HG02981 (cell line): ENCODE measurements at regions not wholly inside any gene's neighbourhood (a gene's known extent, or its start where the extent isn't known, plus 50 kb on each side); places are given as distances from the start of the nearest gene placed in this dataset.

Source experiments
- ATAC-seq: cut with Tn5 transposase; IDR thresholded peaks from one replicate; pipeline ENCODE4 v1.9.1; 2021; ENCODE audit warnings: mild to moderate bottlenecking, moderate library complexity; ENCODE audit not compliant: unreplicated experiment

DNA sequence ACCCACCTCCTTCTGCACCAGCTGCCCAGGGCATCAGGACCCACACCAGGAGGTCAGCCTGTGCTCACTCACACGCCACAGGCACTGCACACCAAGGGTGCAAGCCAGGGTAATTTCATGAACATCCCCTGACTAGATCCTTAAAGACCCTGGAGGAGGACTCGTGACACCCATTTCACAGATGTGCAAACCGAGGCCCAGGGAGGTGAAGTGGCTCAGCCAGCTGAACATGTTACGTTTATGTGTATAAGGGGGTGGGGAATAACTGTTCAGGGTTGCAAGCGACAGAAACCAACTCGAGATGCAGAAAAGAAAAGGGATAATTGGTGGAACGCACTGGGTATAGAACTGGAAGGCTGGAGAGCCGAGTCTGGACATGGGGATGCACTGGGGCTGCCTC is 138.1 kb upstream of the FOXF1 start:
- ATAC-seq = no peak

DNA sequence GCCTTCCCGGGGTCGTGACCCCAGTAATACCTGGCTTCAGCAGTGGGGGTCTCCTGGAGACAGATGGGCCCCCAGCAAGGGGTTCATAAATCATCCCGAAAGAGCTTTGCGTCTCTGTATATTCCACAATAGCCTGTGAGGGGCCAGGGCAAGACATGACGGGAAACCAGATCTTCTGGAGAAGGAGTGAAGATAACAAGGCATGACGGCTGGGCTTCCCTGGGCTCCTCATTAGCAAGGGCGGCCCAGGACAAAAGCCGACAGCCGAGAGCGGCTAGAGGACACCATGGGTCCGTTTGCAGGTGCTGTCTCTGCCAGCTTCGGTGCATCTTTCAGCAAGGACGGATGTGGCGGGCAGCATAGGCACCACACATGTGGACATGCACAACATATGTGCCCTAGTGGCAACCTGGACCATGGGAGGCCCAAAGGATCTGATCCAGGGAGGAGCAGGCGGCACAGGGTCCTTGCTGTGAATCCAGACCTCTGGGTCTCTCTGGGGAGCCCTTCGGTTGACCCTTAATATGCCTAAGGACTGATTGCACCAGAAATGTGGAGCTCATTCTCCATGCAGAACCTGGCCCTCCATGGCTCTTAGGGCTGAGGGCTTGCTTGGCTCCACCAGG is 136.9 kb upstream of the FOXF1 start:
- no peak for ATAC-seq

DNA sequence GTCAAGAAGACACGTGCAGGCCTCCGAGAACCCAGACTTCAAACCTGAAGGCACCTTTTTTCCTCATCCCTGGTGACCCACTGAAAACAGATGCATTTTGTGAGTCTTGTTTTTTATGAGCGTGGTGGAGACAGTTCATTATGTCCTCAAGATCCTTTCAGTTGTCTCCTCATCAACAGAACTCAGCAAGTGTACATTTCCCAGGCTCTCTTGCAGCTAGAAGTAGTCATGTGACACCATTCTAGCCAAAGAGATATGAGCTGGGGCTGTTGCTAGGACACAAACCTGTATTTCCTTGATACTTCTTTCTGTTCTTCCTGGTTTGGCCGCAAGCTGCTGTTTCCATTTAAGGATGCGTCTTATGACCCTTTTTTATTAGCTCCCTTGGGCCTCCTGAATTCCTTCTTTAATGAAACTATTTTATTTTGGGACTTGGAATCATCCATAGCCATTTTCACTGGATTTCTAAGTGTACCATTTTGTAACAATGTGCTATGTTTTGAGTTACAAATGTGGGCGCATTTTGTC is 135.7 kb upstream of the FOXF1 start:
- ATAC-seq = no peak

DNA sequence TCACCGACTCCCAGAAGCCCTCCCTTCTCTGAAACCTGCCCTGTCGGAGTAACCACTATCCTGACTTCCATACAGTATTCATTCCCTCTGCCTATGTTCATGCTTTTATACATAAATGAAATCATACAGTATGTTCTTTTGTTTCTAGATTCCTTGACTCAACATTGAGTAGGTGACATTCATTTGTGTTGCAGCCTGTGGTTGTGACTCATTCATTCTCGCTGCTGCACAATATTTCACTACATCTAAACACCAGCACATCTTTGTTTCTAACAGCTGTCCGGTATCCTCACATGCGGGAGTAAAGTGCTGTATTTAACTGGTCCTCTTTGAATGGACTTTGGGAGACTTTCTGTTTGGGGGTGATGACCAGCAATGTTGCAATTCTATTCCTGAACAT is 135.0 kb upstream of the FOXF1 start:
- ATAC-seq = no peak

DNA sequence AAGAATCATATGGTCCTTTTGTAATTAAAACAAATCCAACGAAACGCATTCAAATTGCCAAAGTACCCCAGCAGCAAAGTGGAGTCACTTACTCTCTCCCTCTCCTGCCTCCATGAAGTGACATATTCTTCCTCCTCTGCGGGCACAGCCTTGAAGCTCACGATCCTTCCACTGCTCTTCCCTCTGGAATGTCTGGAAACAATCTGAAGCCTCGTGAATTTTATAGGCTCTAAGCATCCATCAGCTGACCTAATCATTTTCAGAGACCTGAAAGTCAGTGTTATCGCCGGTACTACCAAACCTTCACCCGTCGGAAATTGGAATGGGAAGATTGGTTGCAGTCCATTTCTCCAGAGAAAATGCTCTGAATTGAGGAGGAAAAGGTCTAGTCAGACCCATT is 134.5 kb upstream of the FOXF1 start:
- ATAC-seq = no peak

DNA sequence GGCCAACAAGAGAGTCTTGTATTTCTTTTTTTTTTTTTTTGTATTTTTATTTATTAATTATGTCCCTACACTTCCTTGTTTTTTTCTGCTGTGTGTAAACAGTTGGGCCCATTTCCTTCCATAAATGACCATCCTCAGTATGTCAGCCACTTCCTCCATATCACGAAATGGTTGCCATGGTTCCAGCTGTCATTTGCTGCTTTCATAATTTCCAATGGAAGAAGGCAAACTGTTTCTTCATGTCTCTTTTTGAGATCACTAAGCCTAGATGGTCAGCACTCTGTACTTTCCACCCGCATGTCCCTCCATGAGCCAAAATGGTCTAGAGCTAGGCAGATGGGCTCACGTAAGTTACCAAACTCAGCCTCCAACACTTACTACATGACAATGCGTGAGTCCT is 133.5 kb upstream of the FOXF1 start:
- no peak for ATAC-seq

DNA sequence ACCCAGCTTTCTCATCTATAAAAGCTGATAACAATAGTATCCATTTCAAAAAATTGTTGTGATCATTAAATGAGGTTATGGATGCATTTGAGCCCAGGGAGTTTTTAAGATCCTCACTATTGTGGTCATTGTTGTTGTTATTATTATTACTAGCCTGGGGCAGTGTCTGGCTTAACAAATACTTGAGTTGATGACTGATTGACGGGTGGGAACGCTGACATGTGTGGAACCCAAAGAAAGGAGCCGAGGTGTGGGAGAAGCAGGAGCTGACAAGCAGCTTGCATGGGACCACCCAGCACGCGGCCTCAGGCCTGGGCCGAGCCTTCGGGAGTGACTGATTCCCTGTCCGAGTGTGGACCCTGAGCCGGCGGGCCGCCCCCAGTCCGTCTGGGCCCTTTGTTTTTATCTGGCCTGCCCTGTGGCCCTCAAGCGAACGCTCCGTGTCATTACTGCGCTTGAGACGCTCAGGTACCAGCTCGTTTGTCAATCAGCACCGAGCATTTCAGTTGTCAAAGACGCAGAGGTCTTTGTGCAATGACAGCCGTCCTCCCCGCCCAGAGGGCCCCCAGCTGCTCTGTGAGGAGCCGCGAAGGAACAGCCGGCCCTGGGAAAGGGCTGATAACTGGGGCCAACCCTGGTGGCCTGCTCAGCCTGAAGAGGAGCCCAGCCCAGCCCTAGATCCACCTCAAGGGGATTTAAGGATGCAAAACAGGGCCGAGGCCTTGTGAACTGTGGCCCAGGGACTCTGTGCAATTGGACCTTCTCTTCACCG is 132.9 kb upstream of the FOXF1 start:
- no peak for ATAC-seq

DNA sequence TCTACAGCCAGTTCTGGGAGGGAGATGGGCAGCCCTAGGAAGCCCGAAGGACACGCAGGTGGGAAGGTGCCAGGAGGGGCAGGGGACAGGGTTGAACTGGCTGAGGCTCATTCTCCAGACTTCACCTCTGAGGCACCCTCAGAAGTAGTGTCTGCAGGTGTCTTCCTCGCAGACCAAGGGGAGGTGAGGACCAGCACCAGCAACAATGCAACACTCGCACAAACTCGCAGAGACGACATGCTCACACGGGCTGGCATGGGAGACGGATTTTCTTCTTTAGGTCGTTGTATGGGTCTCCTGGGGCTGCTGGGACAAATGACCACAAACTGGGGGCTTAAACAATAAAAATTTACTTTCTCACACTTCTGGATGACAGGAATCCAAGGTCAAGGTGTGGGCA is 132.2 kb upstream of the FOXF1 start:
- no peak for ATAC-seq

DNA sequence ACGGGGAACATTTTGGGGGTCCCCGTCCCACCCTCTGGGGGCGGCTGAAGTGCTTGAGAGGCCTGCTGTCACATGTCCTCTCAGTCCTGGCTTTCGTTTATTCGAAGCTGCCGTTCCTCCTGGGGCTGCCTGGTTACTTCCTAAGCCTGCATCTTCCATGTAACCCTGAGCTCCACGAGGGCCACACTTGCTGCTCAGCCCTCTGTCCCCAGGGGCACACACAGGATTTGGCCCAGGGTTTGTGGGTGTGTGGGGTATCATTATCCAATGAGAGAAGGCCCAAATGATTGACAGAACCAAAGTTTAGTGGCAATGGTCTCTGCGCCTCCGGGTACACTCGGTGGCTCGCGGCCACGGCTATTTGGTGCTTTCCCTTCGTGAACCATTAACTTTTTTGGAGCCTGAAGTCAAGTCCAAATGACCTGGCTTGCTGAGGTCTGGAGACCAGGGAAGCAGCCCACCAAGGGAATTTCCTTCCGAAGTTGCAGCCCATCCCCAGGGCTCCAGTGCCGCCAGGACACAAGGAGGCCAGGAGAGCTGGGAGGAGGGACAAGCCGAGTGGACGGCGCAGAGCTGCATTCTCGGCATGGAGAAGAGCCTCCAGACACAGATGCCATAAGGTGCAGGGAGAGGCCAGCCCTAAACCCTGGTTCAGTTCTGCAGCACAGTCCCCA is 131.4 kb upstream of the FOXF1 start:
- no peak for ATAC-seq

DNA sequence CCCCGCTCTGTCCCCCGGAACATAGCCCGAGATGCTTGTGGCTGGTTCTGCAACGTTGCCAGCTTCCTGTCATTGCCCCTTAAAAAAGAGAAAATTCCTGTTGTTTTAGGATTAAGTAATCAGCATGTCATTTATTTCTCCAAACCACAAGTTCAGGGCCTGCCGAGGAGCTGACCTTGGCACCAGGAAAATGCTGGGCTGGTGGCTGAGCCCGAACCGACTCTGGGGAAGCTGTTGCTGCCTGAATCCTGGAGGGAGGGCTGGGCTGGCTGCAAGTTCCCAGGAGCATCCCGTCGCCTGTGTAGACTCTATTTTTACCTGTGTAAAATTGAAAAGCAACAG is 130.9 kb upstream of the FOXF1 start:
- ATAC-seq = no peak

DNA sequence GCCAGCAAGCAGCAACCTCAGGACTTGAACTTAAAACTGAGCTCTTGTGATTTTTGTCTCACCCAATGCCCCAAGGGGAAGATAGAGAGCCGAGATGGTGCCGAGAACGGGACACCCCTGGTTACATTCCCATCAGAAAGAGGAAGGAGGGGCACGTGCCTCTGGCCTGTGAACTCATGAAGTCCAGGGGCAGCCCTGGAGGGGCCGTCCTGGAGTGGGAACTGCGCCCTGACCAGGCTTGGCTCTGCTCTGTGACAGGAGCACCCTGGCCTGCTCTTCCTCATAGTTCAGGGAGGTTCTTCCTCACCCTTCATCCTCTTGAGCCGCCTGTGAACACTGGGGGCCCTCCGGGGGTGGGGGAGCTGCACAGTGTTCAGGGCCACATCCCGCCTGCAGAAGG is 130.3 kb upstream of the FOXF1 start:
- no peak for ATAC-seq

DNA sequence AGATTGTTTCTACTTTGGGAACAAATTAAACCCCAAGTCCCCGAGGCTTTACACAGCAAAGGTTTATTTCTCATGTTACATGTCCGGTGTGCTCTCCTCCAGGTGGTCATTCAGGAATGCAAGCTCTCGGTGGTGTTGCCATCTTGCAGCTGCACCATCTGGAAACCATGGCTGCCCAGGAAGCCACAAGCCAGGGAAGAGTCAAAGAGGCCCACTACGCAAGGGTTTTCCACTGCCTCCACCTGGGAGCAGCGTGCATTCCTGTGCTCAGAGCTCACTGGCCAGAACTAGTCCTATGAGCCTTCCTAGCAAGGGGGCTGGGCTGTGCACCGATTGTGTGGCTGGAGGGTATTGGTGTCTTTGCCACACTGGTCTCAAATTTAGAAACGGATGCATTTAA is 128.8 kb upstream of the FOXF1 start:
- no peak for ATAC-seq

DNA sequence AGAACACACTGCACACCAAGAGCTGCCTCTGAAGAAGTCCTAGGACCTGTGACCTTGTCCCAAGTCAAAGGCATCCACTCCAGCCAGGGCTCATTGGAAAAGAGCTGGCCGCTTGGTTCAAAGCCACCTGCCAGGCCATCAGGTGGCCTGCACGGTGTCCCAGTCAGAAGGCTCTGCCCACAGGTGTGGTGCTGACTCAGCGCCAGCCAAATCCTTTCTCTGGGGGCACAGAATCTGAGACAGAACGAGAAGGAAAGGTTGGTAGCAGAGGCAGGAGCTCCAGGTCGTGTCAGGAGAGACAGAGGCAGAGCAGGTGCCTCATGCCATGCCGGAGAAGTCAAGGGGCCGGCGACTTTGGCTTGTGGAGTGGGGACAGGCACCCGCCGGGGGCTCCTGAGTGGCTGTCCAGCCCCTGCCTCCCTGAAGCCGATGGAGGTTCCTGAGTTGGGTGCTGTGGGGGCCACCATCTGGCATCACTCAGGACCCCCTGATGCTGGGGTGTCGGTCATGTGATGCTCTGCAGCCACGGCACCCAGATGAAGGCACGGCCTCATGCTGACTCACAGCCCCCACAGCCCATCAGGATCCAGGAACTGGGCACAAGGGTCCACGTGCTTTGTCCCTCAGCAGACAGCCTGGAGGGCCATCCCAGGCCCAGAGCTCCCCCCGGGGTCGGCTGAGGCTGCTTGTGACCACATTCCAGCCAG is 128.1 kb upstream of the FOXF1 start:
- no peak for ATAC-seq

DNA sequence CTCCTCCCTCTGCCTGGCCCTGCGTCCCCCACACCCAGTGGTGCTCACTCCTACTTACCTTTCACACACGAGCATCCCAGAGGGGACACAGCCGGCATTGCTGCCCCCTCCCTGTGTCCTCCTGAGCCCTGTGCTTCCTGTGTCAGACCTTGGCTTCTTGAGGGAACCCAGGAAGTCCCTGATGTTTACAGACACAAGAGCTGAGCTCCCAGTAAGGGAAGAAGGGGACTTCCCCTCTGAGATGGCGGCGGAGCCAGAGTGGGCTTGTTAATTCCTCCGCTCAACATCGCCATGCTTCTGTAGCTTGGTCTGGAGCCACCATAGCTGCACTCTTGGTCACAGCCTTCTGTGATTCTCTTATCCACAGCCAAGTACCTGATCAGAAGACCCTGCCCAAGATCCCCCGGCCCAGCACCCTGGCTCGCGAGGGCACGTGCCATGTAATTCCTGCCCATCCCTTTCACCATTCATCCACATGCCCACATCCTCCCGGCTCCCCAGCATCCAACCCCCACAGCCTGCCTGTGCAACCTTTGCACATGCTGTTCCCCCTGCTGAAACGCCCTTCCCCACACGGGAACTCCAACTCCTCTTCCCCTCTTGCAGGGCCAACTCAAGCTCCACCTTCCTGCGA is 127.4 kb upstream of the FOXF1 start:
- no peak for ATAC-seq

DNA sequence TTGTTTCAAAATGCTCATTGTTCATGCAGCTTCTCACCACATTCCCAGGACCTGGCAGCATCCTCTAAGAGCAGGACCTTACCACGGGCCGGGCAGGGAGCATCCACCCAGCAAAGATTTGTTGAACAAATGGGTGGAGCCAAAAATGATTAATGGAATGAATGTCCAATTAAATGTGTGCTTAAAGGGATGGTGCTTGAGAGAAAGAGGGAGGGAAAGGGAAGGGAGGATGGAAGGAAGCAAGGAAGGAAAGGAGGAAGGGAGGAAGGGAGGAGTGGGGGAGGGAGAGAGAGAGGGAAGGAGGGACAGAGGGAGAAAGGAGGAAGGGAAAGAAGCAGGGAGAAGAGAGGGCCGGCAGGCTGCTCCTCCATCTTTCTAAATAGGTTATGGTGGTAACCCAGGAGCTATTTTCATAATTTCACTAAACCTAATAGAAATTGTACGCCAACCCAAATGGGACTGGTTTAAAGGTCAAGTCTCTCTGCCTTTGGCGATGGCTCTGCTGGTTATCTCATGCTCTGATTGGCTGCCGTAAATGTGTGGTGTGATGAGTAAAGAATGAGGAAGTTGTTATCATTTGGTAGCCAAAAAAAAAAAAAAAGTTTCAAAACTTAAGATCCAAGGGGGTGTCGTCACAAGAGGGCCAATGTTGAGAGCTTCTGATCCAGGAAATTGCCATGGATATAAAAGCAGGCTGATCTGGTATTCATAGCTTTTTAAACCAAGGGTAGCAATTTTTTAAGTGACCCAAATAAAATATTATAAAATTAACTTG is 126.7 kb upstream of the FOXF1 start:
- ATAC-seq = no peak

DNA sequence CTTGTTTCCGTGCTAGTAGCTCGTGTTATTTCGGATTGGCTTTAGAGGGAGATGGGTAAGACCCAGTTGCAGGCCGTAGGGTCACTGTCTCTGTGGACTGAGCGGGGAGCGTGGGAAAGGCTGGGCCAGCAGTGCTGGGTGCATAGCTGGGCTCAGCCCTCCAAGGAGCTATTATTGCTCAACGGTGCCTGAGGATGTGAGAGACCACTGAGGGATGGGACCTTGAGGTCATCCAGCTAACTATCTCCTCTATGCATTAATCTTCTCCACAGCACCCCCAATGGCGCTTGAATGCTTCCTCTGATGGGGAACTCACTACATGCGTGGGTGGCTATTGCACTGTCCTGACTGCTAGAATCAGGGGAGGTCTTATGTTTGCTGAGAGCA is 126.1 kb upstream of the FOXF1 start:
- no peak for ATAC-seq

DNA sequence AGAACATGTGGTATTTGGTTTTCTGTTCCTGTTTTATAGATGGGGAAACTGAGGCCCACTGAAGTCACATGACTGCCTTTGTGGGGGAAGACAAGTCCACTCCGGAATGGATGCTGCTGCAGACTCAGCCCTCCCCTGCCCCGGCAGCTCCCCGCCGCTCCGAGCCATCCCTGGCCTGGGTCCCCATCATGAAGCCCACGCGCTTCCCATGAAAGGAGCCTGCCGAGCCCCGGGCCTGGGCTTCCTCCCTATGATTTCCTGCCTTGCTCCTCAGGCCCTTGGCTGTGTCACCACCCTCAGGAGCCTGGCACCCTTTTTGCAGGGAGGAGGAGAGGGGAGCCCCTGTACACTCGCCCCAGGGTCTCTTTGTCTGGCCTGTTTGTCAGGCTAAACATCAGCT is 125.3 kb upstream of the FOXF1 start:
- no peak for ATAC-seq

DNA sequence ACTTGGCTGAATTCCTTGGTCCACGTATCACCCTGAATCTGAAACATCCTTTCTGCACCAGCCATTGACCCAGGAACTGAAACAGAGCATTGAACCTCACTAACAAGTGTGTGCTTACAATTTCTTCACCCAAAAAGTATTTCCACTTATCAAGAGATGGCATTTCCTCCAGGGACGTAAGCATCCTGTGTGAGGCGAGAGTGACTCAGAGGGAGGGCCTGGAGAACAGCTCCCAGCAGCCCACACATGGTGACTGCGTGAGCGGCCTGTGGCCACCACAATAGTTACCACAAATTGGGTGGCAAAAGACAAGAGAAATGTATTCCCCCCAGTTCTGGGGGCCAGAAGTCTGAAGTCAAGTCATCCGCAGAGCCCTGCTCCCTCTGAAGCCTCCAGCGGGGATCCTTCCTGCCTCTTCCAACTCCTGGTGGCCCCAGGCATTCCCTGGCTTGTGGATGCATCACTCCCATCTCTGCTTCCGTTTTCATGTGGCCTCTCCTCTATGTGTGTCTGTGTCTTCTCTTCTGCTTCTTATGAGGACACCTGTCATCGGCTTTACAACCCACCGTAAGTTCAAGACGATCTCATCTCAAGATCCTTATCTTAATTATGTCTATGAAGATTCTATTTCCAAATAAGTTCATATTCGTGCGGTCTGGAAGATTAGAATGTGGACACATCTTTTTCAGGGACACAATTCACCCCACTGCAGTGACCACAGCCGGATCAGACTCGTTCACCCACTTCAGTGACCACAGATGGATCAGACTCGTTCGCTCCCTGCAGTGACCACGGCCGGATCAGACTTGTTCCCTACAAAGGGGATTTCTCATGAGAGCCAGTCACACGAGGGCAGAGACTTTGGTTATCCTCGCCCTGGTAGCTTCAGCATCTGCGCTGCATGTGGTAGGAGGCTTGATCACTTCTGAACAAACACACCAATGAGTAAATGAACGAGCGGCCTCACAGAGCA is 122.6 kb upstream of the FOXF1 start:
- ATAC-seq = no peak

DNA sequence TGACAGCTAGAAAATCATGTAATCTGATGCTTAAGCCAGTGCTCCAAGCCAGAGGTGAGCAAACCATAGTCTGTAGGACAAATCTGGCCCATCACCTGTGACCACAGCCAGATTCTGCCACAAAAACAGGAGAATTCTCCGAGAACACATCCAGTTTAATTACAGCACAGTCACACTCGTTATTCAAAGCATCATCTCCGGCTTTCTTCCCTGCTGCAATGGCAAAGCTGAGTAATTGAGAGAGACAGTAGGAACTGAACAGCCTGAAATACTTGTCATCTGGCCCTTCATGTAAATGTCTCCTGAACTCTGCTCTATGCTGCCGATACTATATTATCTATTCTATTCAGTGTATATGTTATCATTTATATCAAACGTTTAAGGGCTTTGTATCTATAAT is 121.4 kb upstream of the FOXF1 start:
- ATAC-seq = no peak
